HCT116 (cell line): ENCODE measurements at regions not wholly inside any gene's neighbourhood (a gene's known extent, or its start where the extent isn't known, plus 50 kb on each side); places are given as distances from the start of the nearest gene placed in this dataset.

ENCODE experiments used
- CEBPB ChIP-seq: IDR thresholded peaks from 2 replicates; pipeline ENCODE4 v1.6.1; 2012; ENCODE audit warnings: low read depth
- POLR2A ChIP-seq: IDR thresholded peaks from 2 replicates; pipeline ENCODE4 v1.7.0; 2011; ENCODE audit warnings: borderline replicate concordance; ENCODE audit not compliant: insufficient read depth, insufficient read length; ENCODE audit errors: extremely low read depth
- POLR2AphosphoS5 ChIP-seq: IDR thresholded peaks from 2 replicates; pipeline ENCODE4 v1.6.1; 2011; ENCODE audit warnings: mild to moderate bottlenecking, low read depth, low read length, moderate library complexity
- RAD21 ChIP-seq: IDR thresholded peaks from 2 replicates; pipeline ENCODE4 v1.6.1; 2012; ENCODE audit warnings: low read depth, mild to moderate bottlenecking
- SP1 ChIP-seq: IDR thresholded peaks from 2 replicates; pipeline ENCODE4 v1.6.1; 2012; ENCODE audit warnings: low read depth
- SRF ChIP-seq: IDR thresholded peaks from 2 replicates; pipeline ENCODE4 v1.6.1; 2012; ENCODE audit warnings: low read depth
- TF ChIP-seq, protein P1 (sequence below), 3 experiments: fragments of 200-600 bp in 1 of 3; sonication (generic) in 1 of 3; IDR thresholded peaks in 2 of 3; conservative IDR thresholded peaks in 1 of 3; 2 replicates each; pipeline ENCODE4 v1.5.1; 2012 to 2017; ENCODE audit warnings: low read depth in 2 of 3, low read length in 2 of 3, antibody characterized with exemption in 1 of 3, borderline replicate concordance in 1 of 3, control low read depth in 1 of 3, mild to moderate bottlenecking in 1 of 3, mixed read lengths in 1 of 3, mixed run types in 1 of 3, moderate library complexity in 1 of 3; ENCODE audit not compliant: insufficient read depth in 1 of 3
- TF ChIP-seq, protein P2 (sequence below): IDR thresholded peaks from 2 replicates; pipeline ENCODE4 v1.6.1; 2012
- TF ChIP-seq, protein P3 (sequence below): IDR thresholded peaks from 2 replicates; pipeline ENCODE4 v1.6.1; 2011; ENCODE audit warnings: mild to moderate bottlenecking, low read length, moderate library complexity; ENCODE audit not compliant: insufficient replicate concordance; ENCODE audit errors: extremely low read depth

DNA sequence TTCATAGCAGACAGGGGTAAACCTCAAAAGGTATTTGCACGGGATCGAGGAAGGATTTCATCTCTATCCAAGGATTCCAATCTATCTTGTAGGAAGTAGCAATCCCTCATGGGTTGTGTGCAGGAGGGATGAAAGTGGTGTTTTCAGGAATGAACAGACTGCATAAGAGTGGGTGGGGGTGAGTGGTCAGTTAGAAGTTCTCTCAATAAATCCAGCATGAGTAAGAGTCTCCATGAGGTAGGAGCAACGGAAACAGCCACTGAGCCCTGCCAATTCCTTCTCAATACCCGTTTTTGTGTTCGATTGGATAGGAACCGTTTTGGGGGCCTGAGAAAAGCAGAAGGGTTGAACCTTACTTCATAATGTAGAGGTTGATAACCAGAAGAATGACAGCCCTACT lies 375.6 kb downstream of the SOX9 start:
- TF ChIP-seq, protein P1, sequence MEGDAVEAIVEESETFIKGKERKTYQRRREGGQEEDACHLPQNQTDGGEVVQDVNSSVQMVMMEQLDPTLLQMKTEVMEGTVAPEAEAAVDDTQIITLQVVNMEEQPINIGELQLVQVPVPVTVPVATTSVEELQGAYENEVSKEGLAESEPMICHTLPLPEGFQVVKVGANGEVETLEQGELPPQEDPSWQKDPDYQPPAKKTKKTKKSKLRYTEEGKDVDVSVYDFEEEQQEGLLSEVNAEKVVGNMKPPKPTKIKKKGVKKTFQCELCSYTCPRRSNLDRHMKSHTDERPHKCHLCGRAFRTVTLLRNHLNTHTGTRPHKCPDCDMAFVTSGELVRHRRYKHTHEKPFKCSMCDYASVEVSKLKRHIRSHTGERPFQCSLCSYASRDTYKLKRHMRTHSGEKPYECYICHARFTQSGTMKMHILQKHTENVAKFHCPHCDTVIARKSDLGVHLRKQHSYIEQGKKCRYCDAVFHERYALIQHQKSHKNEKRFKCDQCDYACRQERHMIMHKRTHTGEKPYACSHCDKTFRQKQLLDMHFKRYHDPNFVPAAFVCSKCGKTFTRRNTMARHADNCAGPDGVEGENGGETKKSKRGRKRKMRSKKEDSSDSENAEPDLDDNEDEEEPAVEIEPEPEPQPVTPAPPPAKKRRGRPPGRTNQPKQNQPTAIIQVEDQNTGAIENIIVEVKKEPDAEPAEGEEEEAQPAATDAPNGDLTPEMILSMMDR (IDR thresholded peaks at IDR 0.05 in 2 of 3, conservative IDR thresholded peaks at IDR 0.05 in 1 of 3; ENCODE audit: borderline replicate concordance in 1 of 3, insufficient read depth in 1 of 3, low read depth in 2 of 3, low read length in 2 of 3), result no peak
- TF ChIP-seq POLR2AphosphoS5 (no peak), SRF (no peak), RAD21 (no peak), POLR2A (no peak), CEBPB (no peak), SP1 (no peak)
- TF ChIP-seq, protein P2, sequence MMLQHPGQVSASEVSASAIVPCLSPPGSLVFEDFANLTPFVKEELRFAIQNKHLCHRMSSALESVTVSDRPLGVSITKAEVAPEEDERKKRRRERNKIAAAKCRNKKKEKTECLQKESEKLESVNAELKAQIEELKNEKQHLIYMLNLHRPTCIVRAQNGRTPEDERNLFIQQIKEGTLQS, result no peak
- TF ChIP-seq, protein P3, sequence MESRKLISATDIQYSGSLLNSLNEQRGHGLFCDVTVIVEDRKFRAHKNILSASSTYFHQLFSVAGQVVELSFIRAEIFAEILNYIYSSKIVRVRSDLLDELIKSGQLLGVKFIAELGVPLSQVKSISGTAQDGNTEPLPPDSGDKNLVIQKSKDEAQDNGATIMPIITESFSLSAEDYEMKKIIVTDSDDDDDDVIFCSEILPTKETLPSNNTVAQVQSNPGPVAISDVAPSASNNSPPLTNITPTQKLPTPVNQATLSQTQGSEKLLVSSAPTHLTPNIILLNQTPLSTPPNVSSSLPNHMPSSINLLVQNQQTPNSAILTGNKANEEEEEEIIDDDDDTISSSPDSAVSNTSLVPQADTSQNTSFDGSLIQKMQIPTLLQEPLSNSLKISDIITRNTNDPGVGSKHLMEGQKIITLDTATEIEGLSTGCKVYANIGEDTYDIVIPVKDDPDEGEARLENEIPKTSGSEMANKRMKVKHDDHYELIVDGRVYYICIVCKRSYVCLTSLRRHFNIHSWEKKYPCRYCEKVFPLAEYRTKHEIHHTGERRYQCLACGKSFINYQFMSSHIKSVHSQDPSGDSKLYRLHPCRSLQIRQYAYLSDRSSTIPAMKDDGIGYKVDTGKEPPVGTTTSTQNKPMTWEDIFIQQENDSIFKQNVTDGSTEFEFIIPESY, result no peak
